Medulla oblongata (tissue), 1 donor: ENCODE measurements at regions not wholly inside any gene's neighbourhood (a gene's known extent, or its start where the extent isn't known, plus 50 kb on each side); places are given as distances from the start of the nearest gene placed in this dataset.
"Not testable (repeated sequence)": the region's sequence is repeated elsewhere in the genome, so short reads cannot be mapped to it uniquely, and the experiment has no call there.

Experiments
- DNase-seq: peaks from one replicate; pipeline ENCODE4 v3.0.0-alpha.2; 2015; ENCODE audit errors: extremely low spot score

GRCh38 chr6:125591796-125592195 is 157.6 kb upstream of the HEY2 start:
- not testable (repeated sequence) for DNase-seq

- no peak for DNase-seq
These were observed 155.7 kb upstream of the HEY2 start for GRCh38 chr6:125593746-125594145.

GRCh38 chr6:125596020-125596419 is 153.4 kb upstream of the HEY2 start:
- DNase-seq = no peak

- peak; percentile 38 for DNase-seq
These were observed 151.8 kb upstream of the HEY2 start for GRCh38 chr6:125597411-125598253.

- peak; percentile 46 for DNase-seq
These were observed 151.0 kb upstream of the HEY2 start for GRCh38 chr6:125598422-125598821.

GRCh38 chr6:125604257-125604656 is 145.2 kb upstream of the HEY2 start:
- no peak for DNase-seq

- DNase-seq = peak; percentile 69
These were observed 137.7 kb upstream of the HEY2 start for GRCh38 chr6:125611573-125612344.

GRCh38 chr6:125612345-125612846 is 137.0 kb upstream of the HEY2 start:
- DNase-seq = no peak

- DNase-seq = no peak
These were observed 130.8 kb upstream of the HEY2 start for GRCh38 chr6:125618629-125619028.

GRCh38 chr6:125623085-125623484 is 126.3 kb upstream of the HEY2 start:
- DNase-seq = no peak

GRCh38 chr6:125631165-125631564 is 118.3 kb upstream of the HEY2 start:
- DNase-seq = no peak

GRCh38 chr6:125636011-125636410 is 113.4 kb upstream of the HEY2 start:
- DNase-seq = not testable (repeated sequence)

- no peak for DNase-seq
These were observed 112.8 kb upstream of the HEY2 start for GRCh38 chr6:125636671-125637070.

GRCh38 chr6:125637207-125637606 is 112.2 kb upstream of the HEY2 start:
- DNase-seq = no peak

GRCh38 chr6:125639466-125640020 is 109.9 kb upstream of the HEY2 start:
- DNase-seq = no peak

GRCh38 chr6:125640441-125641150 is 108.8 kb upstream of the HEY2 start:
- no peak for DNase-seq

- not testable (repeated sequence) for DNase-seq
These were observed 105.3 kb upstream of the HEY2 start for GRCh38 chr6:125643967-125644661.

GRCh38 chr6:125647391-125647790 is 102.0 kb upstream of the HEY2 start:
- DNase-seq = no peak

- not testable (repeated sequence) for DNase-seq
These were observed 95.7 kb upstream of the HEY2 start for GRCh38 chr6:125653752-125654151.

- DNase-seq = no peak
These were observed 93.9 kb upstream of the HEY2 start for GRCh38 chr6:125655511-125655910.

GRCh38 chr6:125656287-125656870 is 93.1 kb upstream of the HEY2 start:
- no peak for DNase-seq
